Fibroblast of villous mesenchyme (primary cell): ENCODE measurements at regions not wholly inside any gene's neighbourhood (a gene's known extent, or its start where the extent isn't known, plus 50 kb on each side); places are given as distances from the start of the nearest gene placed in this dataset.

Experiments used
- DNase-seq: peaks from one replicate; pipeline ENCODE4 v3.0.0-alpha.2; 2010; ENCODE audit warnings: low read depth
- H3K4me3 ChIP-seq: 2 replicates; pipeline ENCODE4 v1.5.1; 2011; ENCODE audit warnings: low read depth, mild to moderate bottlenecking, low read length
- CTCF ChIP-seq: IDR thresholded peaks from 2 replicates; pipeline ENCODE4 v1.5.1; 2012; ENCODE audit warnings: low read depth, mild to moderate bottlenecking, low read length; ENCODE audit not compliant: insufficient read depth

GRCh38 chr17:68790492-68790891 is 164.7 kb downstream of the ABCA8 start:
- TF ChIP-seq CTCF: no peak
- no peak overlapping the region for H3K4me3 ChIP-seq
- DNase-seq: no peak

GRCh38 chr17:68789203-68789962 is 165.8 kb downstream of the ABCA8 start:
- no peak overlapping the region for H3K4me3 ChIP-seq
- TF ChIP-seq CTCF: no peak
- no peak for DNase-seq

- no peak overlapping the region for H3K4me3 ChIP-seq
- no peak for DNase-seq
- TF ChIP-seq CTCF: no peak
Measured at GRCh38 chr17:68785565-68786486, 169.4 kb downstream of the ABCA8 start.

GRCh38 chr17:68784431-68784830 is 170.8 kb downstream of the ABCA8 start:
- no peak overlapping the region for H3K4me3 ChIP-seq
- peak; percentile 77 for DNase-seq
- no peak for TF ChIP-seq CTCF

GRCh38 chr17:68783861-68784260 is 171.3 kb downstream of the ABCA8 start:
- H3K4me3 ChIP-seq: no peak overlapping the region
- no peak for TF ChIP-seq CTCF
- no peak for DNase-seq

- TF ChIP-seq CTCF: no peak
- H3K4me3 ChIP-seq: no peak overlapping the region
- peak; percentile 64 for DNase-seq
Measured at GRCh38 chr17:68782789-68783188, 172.4 kb downstream of the ABCA8 start.
